HG03097 (cell line): ENCODE measurements at regions not wholly inside any gene's neighbourhood (a gene's known extent, or its start where the extent isn't known, plus 50 kb on each side); places are given as distances from the start of the nearest gene placed in this dataset.

ENCODE experiments used
- ATAC-seq: cut with Tn5 transposase; IDR thresholded peaks from one replicate; pipeline ENCODE4 v1.9.1; 2021; ENCODE audit not compliant: unreplicated experiment, low FRiP score

GRCh38 chr2:59314031-59314766, 1073.1 kb upstream of the FANCL start:
- no peak for ATAC-seq

DNA sequence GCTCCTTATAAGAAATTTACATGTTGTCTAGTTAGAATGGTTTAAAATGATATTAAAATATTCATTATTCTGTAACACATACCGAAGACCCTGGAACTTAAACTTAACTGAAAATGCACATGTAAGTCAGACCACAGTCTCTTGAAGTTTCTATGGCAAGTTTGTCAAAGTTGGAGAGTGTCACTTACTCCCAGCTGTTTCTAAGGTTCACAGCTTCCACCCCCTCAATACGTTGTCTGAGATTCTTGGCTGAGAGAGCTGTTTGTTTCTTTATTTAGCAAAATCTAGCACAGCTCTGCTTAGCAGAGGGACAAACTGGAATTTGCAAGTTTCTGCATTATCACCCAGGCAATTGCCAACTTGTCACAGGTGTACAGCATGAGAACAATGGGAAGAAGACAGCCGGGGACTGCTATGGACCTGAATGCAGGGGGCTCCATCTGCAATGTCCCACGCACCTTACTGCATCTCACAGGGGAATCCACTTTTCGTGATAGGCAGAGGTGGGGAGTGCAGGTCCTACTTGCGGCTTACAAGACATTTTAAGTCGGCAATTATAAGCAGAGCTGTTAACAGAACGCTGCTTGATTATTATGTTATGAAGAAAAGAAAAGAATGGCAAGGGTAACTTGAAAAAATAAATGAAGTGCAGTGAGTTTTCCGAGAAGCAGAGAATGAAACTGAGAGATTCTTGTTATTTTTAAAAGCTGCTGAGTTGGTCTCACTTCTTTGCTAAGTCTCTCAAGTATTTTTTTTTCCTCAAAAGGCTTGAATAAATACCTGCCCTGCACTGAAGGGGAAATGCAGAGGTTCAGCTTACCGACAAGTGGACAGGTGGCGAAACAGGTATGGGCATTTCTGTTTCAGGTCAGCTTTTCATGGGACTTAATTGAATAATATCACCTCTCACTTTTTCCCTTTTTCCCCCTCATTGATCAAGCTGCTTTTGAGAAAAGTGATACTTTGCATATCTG, 1072.1 kb upstream of the FANCL start:
- ATAC-seq: no peak

GRCh38 chr2:59312029-59312428, 1070.9 kb upstream of the FANCL start:
- ATAC-seq: no peak

DNA sequence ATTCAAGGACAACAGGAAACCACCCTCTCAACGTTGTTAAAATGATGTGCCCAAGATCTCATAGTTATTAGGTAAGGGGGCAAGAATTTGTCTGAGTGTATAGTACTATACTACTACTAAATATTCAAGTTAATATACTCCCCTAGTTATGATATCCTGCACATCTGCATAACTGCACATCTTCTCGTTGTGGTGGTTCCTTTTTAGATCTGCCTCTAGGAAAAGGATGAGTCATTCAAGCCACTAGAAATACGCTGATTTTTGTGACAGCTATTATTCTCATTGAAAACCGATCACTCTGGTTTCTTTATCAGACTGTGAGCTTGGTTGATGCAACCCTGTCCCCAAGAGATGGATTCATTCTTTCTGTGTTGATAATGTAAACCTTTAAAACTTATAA, 1067.0 kb upstream of the FANCL start:
- ATAC-seq: no peak

DNA sequence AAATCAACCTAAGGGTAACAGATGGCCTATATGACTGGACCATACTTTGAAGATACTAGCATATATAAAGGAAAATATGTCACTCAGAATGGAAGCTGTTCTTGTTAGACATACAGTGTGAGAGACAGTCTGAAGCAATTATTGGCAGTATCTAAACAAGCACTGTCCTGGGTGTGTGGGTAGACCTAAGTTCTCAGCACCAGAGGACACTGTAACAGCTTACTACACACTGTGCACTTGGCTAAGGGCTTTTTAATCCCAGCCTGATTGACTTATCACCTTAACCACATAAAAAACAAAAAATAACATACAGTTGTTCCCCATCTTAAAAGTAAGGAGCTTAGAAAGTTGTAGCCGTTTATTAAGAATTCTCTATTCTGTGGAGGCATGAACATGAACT, 1066.1 kb upstream of the FANCL start:
- no peak for ATAC-seq

DNA sequence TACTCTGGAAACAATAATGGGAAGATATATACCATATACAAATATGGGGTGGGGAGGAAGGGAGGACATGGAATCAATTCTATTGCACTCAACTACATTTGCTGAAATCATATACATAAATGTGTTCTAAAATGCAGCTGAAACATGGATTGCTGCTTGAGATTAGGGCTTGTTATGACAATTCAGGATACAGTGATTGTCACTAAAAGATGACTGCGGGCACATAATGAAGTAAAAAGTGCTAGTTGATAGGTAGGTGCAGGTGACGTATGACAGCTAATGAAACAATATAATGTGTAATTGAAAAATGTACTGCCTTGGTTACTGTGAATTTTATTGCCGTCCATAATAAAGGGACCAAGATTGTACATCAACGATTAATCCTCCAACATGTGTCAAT, 1062.1 kb upstream of the FANCL start:
- no peak for ATAC-seq

GRCh38 chr2:59302683-59303082, 1061.6 kb upstream of the FANCL start:
- ATAC-seq: no peak

DNA sequence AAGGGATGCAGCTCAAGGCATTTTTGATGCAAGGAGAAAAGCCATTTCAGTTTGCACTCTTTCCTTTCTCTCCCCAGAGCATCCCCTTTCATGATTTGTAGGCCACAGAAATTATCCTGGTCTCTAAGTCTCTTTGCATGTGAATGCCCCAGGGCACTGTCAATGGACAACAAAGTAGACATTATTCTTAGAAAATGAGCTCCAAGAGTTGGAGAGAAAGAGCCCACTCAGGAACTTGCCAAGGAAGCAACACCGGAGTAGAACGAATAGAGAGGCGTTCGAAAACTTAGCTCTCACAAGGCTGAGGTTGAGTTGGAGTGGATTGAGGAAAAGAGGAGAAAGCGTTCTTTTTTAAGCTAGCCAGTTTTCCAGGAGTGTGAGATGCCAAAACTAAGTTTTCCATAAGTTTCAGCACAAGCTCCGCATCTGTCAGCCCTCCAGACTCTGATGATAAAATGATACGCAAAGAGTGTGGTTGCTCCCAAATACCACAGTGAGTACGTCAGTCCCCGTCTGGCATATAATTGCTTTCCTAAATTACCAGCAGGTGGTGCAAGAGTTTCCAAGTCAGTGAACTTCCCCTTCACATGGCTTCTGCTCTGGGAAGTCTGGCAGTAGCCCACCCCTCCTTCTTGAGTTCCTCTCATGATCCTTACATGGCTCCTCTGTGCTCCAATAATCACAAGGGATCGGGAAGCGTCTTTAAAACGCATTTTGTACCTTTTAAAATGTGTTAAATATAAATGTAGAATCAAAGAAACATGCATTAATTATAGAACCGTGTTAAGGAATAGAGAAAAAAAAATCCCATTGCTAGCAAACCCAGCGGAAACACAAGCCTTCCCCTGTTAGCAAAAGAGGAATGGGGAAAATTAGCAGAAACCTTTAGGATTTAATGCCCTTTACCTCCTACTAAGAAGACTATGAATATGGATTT, 1060.6 kb upstream of the FANCL start:
- ATAC-seq: no peak

GRCh38 chr2:59297816-59298215, 1056.7 kb upstream of the FANCL start:
- ATAC-seq: no peak

- no peak for ATAC-seq
These were observed 1055.2 kb upstream of the FANCL start for GRCh38 chr2:59296279-59296678.

- no peak for ATAC-seq
These were observed 1054.5 kb upstream of the FANCL start for GRCh38 chr2:59295524-59296162.

- ATAC-seq: no peak
These were observed 1047.6 kb upstream of the FANCL start for GRCh38 chr2:59288771-59289170.

GRCh38 chr2:59282374-59283057, 1041.4 kb upstream of the FANCL start:
- no peak for ATAC-seq

DNA sequence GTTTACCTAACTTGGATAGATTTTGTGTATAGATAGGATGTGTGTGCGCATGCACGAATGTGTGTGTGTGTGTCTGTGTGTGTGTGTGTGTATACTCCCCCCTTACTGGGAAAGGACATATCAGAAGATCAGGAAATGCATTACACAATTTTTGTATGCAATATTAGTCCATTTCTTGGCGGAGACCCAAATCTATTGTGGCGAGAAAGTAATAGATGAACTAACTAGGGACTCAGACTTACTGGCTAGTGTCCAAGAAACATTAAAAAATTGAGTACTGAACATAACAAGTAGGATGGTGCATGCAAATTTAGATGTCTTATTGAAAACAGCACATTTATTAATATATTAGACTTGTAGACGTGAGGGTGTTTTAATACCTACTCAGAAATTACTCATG, 1036.5 kb upstream of the FANCL start:
- ATAC-seq: no peak

DNA sequence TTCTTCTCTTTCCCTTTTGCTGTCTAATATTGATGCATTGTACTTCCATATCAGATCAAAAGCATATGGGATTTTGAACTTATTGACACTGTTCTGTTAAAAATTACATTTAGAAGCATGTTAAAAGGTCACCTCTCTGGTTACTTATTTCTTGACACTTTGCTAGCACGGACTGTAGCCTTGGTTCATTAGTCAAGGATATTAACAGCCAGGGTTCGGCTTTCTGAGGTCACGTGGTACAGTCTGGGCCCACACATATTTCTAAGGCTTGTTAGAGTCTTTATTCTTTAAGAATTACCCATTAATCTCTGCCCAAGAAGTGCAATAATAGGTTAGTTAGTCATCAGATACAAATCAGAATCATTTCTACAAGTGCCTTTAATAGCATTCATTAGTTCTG, 1035.8 kb upstream of the FANCL start:
- ATAC-seq: no peak

DNA sequence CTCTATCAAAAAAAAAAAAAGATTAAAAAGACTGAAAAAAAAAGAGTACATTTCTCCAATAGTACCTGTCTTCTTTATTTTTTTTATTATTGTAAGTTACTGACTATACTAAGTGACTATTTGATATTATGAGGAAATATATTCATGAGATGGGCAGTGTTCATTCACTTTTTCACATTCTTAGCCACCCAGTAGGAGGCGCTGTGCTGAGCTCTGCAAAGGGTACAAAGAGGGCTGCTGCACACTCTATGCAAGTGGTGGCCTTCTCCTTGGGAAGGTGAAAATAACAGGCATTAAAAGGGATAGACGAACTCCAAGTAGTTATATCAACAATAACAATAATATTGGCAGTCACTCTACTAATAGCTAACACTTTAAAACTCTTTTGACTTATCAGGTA, 1034.9 kb upstream of the FANCL start:
- no peak for ATAC-seq

DNA sequence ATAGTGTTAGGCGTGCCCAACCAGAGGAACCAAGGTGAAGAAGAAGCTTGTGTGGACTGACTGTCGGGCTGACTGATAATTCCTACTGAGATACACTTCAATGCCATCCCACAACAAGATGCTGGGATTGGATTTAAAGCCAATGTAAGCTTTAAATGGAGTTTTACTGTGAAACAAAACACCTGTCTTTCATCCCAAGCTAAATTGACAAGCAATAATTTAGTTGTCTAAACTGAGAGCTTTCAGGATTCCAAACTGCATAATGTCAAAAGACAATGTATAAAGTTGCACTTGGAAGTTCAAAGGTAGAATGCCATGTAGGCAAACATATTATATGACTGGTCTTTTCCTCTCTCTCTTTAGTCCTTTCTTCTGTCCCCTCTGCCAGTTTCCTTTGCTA, 1025.3 kb upstream of the FANCL start:
- ATAC-seq: no peak

- no peak for ATAC-seq
These were observed 1018.8 kb upstream of the FANCL start for GRCh38 chr2:59259913-59260312.

DNA sequence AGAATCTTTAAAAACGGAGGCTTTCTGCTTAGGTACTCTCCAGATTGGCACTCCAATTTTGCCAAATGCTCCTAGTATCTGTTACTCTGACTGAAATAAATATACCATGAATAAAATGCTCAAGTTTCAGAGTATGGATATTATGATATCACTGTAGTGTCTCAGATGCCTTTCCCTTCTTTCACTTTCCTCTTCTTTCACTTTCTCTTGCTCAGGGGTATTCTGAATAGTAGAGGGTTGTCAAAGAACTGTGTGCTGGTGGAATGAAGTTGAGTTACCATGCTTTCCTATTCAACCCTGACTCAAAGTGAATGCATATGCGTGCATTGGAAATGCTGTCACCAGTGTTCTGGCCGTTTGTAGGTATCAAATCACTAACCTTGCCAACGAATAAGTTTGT, 1015.2 kb upstream of the FANCL start:
- no peak for ATAC-seq

- no peak for ATAC-seq
These were observed 1013.2 kb upstream of the FANCL start for GRCh38 chr2:59254279-59254678.
